ACC112 (cell line): ENCODE measurements at regions not wholly inside any gene's neighbourhood (a gene's known extent, or its start where the extent isn't known, plus 50 kb on each side); places are given as distances from the start of the nearest gene placed in this dataset.

Experiments used
- H2AFZ ChIP-seq: fragments of 200-600 bp; sonication (generic); one replicate; pipeline ENCODE4 v1.6.0; 2017; ENCODE audit warnings: antibody characterized with exemption, low read length; ENCODE audit not compliant: unreplicated experiment
- H3K27ac ChIP-seq: fragments of 200-600 bp; sonication (generic); 2 replicates; pipeline ENCODE4 v1.5.1; 2014; ENCODE audit warnings: low read depth, mild to moderate bottlenecking, antibody characterized with exemption, low read length, moderate library complexity
- H3K27me3 ChIP-seq: fragments of 200-600 bp; sonication (generic); 2 replicates; pipeline ENCODE4 v1.6.1; 2014; ENCODE audit warnings: mild to moderate bottlenecking, antibody characterized with exemption, low read length, moderate library complexity, mixed read lengths; ENCODE audit not compliant: insufficient read depth
- H3K36me3 ChIP-seq: fragments of 200-600 bp; sonication (generic); 2 replicates; pipeline ENCODE4 v1.6.1; 2016; ENCODE audit warnings: mild to moderate bottlenecking, antibody characterized with exemption, low read length, moderate library complexity, mixed read lengths; ENCODE audit not compliant: insufficient read depth
- H3K4me1 ChIP-seq: fragments of 200-600 bp; sonication (generic); one replicate; pipeline ENCODE4 v1.6.1; 2016; ENCODE audit warnings: low read length, mixed read lengths; ENCODE audit not compliant: insufficient read depth, unreplicated experiment, control insufficient read depth
- H3K4me3 ChIP-seq: fragments of 200-600 bp; sonication (generic); 2 replicates; pipeline ENCODE4 v1.5.1; 2014; ENCODE audit warnings: mild to moderate bottlenecking, low read depth, low read length
- H3K79me2 ChIP-seq: fragments of 200-600 bp; sonication (generic); one replicate; pipeline ENCODE4 v1.6.0; 2016; ENCODE audit warnings: low read length; ENCODE audit not compliant: control insufficient read depth, unreplicated experiment, insufficient read depth

DNA sequence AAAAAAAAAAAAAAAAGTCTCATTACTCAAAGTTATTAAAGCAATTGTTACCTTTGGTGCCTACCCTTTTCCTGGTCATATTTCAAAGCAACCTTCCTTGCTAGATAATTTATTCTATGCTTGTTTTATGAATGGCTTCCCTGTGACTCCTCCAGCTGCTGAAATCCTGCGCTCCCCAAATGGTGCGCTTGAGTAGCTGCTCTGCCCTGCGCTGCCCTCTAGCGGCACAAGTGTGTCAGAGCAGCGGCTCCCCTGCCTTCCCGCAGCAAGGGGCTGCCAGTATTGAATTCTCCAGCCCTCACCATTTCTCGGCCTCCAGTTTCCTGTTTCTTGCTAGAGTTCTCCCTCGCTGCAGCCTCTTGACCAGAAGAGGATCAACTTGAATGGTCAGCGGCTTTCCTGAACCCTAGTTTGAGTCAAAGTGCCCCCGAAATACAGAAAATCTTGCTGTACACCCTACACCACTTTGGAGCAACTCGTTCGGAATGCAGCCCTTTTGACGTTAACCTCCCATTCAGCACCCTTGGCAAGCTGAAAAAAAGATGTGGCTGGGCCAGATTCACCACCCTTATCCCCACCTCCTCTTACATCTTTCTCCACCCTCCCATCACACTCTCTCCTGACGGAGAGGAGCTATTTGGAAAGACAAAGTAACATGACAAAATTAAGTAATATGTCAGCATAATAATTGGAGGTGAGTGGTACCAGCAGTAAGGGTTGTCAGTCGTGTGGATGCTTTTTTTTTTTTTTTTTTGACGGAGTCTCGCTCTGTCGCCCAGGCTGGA lies 60.4 kb upstream of the KLHL31 start:
- Histone ChIP-seq H3K36me3 (no peaks in the 10 kb centered on the region), H3K27me3 (no peaks in the 10 kb centered on the region), H3K79me2 (no peaks in the 10 kb centered on the region), H2AFZ (peak overlapping the region; percentile 68), H3K27ac (no peak overlapping the region), H3K4me1 (peaks cover 3% of the 10 kb centered on the region), H3K4me3 (no peak overlapping the region)

DNA sequence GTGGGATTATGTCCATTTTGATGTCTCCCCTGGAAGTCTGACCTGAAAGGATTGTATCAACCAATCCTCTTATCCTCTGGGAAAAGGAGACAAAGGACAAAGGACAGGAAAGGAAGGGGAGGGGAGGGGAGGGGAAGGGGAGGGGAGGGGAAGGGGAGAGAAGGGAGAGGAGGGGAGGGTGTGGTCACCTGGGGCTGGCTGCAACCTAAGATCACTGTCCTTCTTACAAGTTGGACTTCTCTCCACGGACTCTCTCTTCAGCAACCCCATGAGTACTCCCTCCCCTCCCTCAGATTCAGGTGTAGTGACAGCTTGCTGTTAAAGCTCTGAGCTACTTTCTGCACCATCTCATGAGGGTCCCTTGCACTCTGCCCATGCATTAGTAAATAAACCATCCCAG lies 58.9 kb upstream of the KLHL31 start:
- Histone ChIP-seq H3K79me2 (no peaks in the 10 kb centered on the region), H3K4me1 (peaks cover 3% of the 10 kb centered on the region), H3K27ac (no peak overlapping the region), H3K27me3 (no peaks in the 10 kb centered on the region), H3K36me3 (no peaks in the 10 kb centered on the region), H3K4me3 (no peak overlapping the region), H2AFZ (no peak overlapping the region)

- H3K36me3 ChIP-seq: no peaks in the 10 kb centered on the region
- no peaks in the 10 kb centered on the region for H3K79me2 ChIP-seq
- H3K4me1 ChIP-seq: peaks cover 3% of the 10 kb centered on the region
- no peak overlapping the region for H3K4me3 ChIP-seq
- no peak overlapping the region for H3K27ac ChIP-seq
- H2AFZ ChIP-seq: no peak overlapping the region
- H3K27me3 ChIP-seq: no peaks in the 10 kb centered on the region
Measured at GRCh38 chr6:53723331-53723730, 57.8 kb upstream of the KLHL31 start.

DNA sequence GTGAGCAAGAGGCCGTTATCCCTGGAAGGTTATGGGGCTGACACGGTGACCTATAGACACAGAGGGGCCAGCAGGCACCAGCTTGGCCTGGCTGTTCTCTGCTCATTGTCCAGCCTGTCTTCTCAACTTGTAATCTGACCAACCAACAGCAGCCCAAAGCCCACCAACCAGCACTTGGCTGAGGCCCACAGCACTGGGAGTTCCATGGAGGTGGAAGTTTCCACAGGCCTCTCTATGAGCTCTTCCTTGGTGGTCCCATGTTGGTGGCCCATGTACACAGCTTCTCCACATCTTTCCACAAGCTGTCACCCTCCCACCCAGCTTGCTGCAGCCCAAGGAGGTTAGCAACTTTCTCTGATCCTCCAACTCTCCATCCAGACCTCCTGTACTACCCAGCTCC lies 56.2 kb upstream of the KLHL31 start:
- H3K27ac ChIP-seq: no peak overlapping the region
- H2AFZ ChIP-seq: no peak overlapping the region
- H3K79me2 ChIP-seq: no peaks in the 10 kb centered on the region
- no peaks in the 10 kb centered on the region for H3K36me3 ChIP-seq
- peaks cover 3% of the 10 kb centered on the region for H3K4me1 ChIP-seq
- H3K4me3 ChIP-seq: no peak overlapping the region
- peaks cover 8% of the 10 kb centered on the region for H3K27me3 ChIP-seq

GRCh38 chr6:53718597-53719460 lies 53.3 kb upstream of the KLHL31 start:
- Histone ChIP-seq H3K79me2 (no peaks in the 10 kb centered on the region), H2AFZ (no peak overlapping the region), H3K27ac (no peak overlapping the region), H3K36me3 (no peaks in the 10 kb centered on the region), H3K27me3 (peaks cover 27% of the 10 kb centered on the region), H3K4me3 (no peak overlapping the region), H3K4me1 (no peaks in the 10 kb centered on the region)

DNA sequence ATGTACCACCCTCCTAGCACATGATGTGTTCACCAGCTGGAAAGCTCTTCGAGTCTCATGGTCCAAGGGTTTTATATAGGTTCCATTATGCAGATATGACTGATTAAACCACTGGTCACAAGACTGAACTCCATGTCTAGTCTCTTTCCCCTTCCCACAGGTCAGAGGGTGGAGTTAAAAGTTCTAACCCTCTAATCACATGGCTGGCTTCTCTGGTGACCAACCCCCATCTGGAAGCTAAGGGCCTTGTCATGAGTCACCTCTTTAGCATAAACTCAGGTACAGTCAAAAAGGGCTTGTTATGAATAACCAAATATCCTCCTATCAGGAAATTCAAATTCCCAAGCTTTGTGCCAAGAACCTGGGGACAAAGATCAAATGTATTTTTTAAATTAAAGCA lies 52.0 kb upstream of the KLHL31 start:
- H3K27ac ChIP-seq: no peak overlapping the region
- H3K4me1 ChIP-seq: no peaks in the 10 kb centered on the region
- H3K79me2 ChIP-seq: no peaks in the 10 kb centered on the region
- H3K36me3 ChIP-seq: no peaks in the 10 kb centered on the region
- H3K4me3 ChIP-seq: no peak overlapping the region
- H3K27me3 ChIP-seq: peaks cover 37% of the 10 kb centered on the region
- H2AFZ ChIP-seq: no peak overlapping the region

DNA sequence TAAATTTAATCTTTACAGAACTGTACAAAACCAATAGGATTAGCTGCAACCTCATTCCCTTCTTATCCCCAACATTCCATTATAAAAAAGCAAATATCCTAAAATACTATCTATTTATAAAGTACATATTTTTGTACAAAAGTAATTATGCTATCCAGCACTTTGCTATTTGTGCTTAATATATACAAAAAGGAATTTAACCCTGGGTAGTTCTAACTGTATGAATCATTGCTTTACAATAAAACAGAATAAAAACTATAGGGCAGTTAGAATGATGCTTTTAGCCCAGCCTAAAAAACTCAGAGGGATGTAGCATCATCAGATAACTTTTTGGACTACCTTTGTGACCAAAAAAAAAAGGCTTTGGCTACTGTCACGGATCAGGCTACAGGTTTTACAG lies 49.9 kb upstream of the KLHL31 start:
- Histone ChIP-seq H3K4me3 (no peak overlapping the region), H3K36me3 (no peaks in the 10 kb centered on the region), H3K27ac (no peak overlapping the region), H3K4me1 (no peaks in the 10 kb centered on the region), H3K79me2 (no peaks in the 10 kb centered on the region), H2AFZ (no peak overlapping the region), H3K27me3 (peaks cover 51% of the 10 kb centered on the region)
